GM12873 (cell line): ENCODE measurements at regions not wholly inside any gene's neighbourhood (a gene's known extent, or its start where the extent isn't known, plus 50 kb on each side); places are given as distances from the start of the nearest gene placed in this dataset.

ENCODE experiments used
- CTCF ChIP-seq: IDR thresholded peaks from 2 replicates; pipeline ENCODE4 v1.5.1; 2012; ENCODE audit warnings: low read depth, mild to moderate bottlenecking, moderate library complexity, low read length, control low read depth; ENCODE audit not compliant: insufficient read depth; ENCODE audit errors: missing control alignments

DNA sequence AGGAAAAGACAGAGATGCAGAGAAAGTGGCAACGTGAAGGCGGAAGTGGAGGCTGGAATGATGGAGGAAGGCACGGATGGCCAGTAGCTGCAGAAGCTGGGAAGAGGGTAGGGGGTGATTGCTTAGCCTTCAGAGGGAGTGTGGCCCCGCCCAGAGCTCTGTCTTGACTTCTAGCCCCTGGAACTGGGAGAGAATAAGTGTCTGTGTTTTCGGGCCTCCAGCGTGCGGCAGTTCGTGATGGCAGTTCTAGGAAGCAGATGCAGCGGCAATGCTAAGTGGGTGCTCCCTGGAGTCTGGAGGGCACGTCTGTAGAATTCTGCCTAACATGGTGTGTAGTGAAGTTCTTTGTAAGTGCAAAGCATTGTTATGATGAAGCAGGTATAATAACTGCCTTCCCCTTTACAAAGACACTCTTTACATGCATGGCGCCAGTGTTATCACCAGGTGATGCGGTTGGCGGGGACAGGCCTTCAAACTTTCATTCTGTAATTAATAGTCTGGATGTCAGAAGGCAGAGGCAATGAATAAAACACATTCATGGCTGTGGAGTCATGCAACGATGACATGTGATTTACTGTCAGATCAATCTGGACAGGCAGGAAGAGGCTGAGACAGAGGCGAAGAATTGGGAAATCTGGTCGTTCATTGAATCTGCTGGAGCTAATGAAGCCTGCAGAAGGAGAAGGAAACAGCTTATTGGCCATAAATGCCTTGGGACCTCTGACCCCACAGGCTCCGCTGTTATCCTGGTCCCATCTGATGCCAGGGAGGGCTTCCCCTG lies 228.6 kb downstream of the GLRX3 start:
- no peak for TF ChIP-seq CTCF

GRCh38 chr10:130368761-130369560 lies 232.8 kb downstream of the GLRX3 start:
- TF ChIP-seq CTCF: no peak

DNA sequence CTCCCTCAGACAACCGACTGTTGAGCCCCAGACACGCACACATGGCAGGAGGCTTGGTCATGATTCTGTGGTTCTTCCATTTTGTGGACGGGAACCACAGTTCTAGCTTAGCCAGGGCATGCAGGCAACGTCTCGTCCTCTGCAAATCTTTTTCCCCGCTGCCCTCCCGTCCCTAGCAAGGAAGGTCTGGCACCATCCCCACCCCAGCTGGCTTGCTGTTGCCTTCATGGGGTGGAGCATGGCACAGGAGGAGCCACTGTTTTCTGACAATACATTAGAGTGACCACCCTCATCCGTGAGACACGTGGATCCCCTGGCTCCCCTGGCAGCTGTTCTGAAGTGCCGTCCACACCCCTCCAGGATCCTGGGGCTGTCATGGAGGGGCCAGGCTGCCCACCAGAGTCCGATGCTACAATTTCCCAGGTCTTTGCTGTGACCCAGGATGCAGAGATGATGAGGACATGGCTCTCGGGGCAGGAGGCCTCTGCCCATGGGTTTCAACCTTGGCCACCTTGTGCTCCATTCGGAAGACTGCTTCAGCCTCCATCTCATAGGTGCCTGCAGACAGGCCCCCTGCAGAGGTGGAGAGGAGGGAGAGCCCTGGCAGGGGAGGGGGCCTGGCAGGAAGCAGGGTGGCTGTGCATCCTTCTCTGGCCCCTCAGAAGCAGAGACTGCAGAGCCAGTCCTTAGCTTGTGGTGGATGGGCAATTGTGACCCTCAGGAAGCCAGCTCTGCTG lies 233.6 kb downstream of the GLRX3 start:
- TF ChIP-seq CTCF: no peak

GRCh38 chr10:130370721-130371120 lies 234.5 kb downstream of the GLRX3 start:
- no peak for TF ChIP-seq CTCF

GRCh38 chr10:130371156-130371555 lies 235.0 kb downstream of the GLRX3 start:
- TF ChIP-seq CTCF: no peak

GRCh38 chr10:130371666-130372065 lies 235.5 kb downstream of the GLRX3 start:
- TF ChIP-seq CTCF: no peak

DNA sequence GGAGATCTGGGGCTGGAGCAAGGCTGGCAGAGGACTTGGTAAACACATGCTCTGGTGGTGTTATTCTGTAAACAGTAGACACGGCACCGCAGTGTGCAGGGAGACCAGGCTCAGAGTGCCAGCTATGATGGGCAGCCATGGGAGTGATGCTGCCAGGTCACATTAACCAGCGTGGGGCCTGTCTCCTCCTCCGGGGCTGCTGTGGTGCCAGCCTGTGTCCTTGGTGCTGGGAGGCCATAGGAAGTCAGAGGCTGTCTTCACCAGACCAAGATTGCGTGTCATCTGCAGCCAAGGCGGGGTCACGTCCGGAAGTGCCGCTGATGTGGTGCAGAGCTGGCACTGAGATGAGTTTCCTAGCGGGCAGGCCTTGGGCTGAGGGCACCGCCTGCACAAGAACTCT lies 236.0 kb downstream of the GLRX3 start:
- TF ChIP-seq CTCF: no peak
